HepG2 (cell line): ENCODE measurements at regions not wholly inside any gene's neighbourhood (a gene's known extent, or its start where the extent isn't known, plus 50 kb on each side); places are given as distances from the start of the nearest gene placed in this dataset.
A peak's percentile ranks its signal among the peaks of the same experiment; 100 is the strongest.

Source experiments
- FLYWCH1 ChIP-seq: sonication (generic); formaldehyde crosslinking; IDR thresholded peaks from 2 replicates; pipeline ENCODE4 v1.8.1; 2023; ENCODE audit warnings: mild to moderate bottlenecking, missing genetic modification reagents
- KDM3A ChIP-seq: IDR thresholded peaks from 2 replicates; pipeline ENCODE4 v1.6.1; 2018; ENCODE audit warnings: low read depth, missing compliant biosample characterization
- MBNL3 ChIP-seq: fragments of 250-450 bp; sonication (Bioruptor Pico); conservative IDR thresholded peaks from 2 replicates; pipeline ENCODE4 v1.8.0; 2022; ENCODE audit warnings: mild to moderate bottlenecking, inconsistent platforms
- NR2F1 ChIP-seq, 2 experiments: fragments of 450-650 bp in 1 of 2; formaldehyde crosslinking in 1 of 2; IDR thresholded peaks; 2 replicates each; pipeline versions ENCODE4 v1.5.0 to v1.6.1; 2016 to 2020; ENCODE audit warnings: mild to moderate bottlenecking in 1 of 2, missing compliant biosample characterization in 1 of 2, missing genetic modification reagents in 1 of 2, moderate library complexity in 1 of 2
- PAWR ChIP-seq: sonication (generic); formaldehyde crosslinking; IDR thresholded peaks from 2 replicates; pipeline ENCODE4 v1.4.0; 2020; ENCODE audit warnings: missing genetic modification reagents, mild to moderate bottlenecking, borderline replicate concordance
- RFX5 ChIP-seq: IDR thresholded peaks from 2 replicates; pipeline ENCODE4 v1.6.1; 2011; ENCODE audit warnings: low read depth, low read length, improper control_type of control experiment
- SP1 ChIP-seq, 2 experiments: fragments of 450-650 bp in 1 of 2; sonication (generic) in 1 of 2; formaldehyde crosslinking in 1 of 2; IDR thresholded peaks; 2 replicates each; pipeline versions ENCODE4 v1.4.0 to v1.6.1; 2016 to 2020; ENCODE audit warnings: missing genetic modification reagents in 1 of 2
- SYNCRIP ChIP-seq: fragments of 200-400 bp; formaldehyde crosslinking; IDR thresholded peaks from 2 replicates; pipeline ENCODE4 v1.6.1; 2018; ENCODE audit warnings: mild to moderate bottlenecking, low read depth, low read length; ENCODE audit not compliant: insufficient read depth
- TBX2 ChIP-seq: sonication (generic); formaldehyde crosslinking; IDR thresholded peaks from 2 replicates; pipeline ENCODE4 v1.5.0; 2020; ENCODE audit warnings: missing genetic modification reagents, mild to moderate bottlenecking, borderline replicate concordance
- ZFP36L1 ChIP-seq: sonication (generic); formaldehyde crosslinking; IDR thresholded peaks from 2 replicates; pipeline ENCODE4 v1.8.0; 2022; ENCODE audit warnings: mild to moderate bottlenecking, missing genetic modification reagents, moderate library complexity
- ZNF484 ChIP-seq: sonication (generic); formaldehyde crosslinking; IDR thresholded peaks from 2 replicates; pipeline ENCODE4 v1.5.1; 2020; ENCODE audit warnings: mild to moderate bottlenecking, low read depth, missing genetic modification reagents, borderline replicate concordance
- ZNF569 ChIP-seq: sonication (generic); formaldehyde crosslinking; IDR thresholded peaks from 2 replicates; pipeline ENCODE4 v1.5.0; 2020; ENCODE audit warnings: mild to moderate bottlenecking, missing genetic modification reagents, moderate library complexity, borderline replicate concordance
- TF ChIP-seq, protein P1 (sequence below): sonication (generic); formaldehyde crosslinking; IDR thresholded peaks from 2 replicates; pipeline ENCODE4 v1.5.1; 2020; ENCODE audit warnings: missing genetic modification reagents, mild to moderate bottlenecking, borderline replicate concordance
- TF ChIP-seq, protein P2 (sequence below): sonication (generic); formaldehyde crosslinking; IDR thresholded peaks from 2 replicates; pipeline ENCODE4 v1.4.0; 2020; ENCODE audit warnings: missing genetic modification reagents, borderline replicate concordance
- TF ChIP-seq, protein P3 (sequence below): sonication (generic); formaldehyde crosslinking; IDR thresholded peaks from 2 replicates; pipeline ENCODE4 v1.4.0; 2020; ENCODE audit warnings: mild to moderate bottlenecking, missing genetic modification reagents
- TF ChIP-seq, protein P4 (sequence below): sonication (generic); formaldehyde crosslinking; IDR thresholded peaks from 2 replicates; pipeline ENCODE4 v1.8.0; 2022; ENCODE audit warnings: missing genetic modification reagents, mild to moderate bottlenecking, borderline replicate concordance
- TF ChIP-seq, protein P5 (sequence below): sonication (generic); formaldehyde crosslinking; IDR thresholded peaks from 2 replicates; pipeline ENCODE4 v1.8.0; 2022; ENCODE audit warnings: mild to moderate bottlenecking, missing genetic modification reagents, moderate library complexity
- TF ChIP-seq, protein P6 (sequence below): IDR thresholded peaks from 2 replicates; pipeline ENCODE4 v1.6.1; 2016; ENCODE audit warnings: mild to moderate bottlenecking

DNA sequence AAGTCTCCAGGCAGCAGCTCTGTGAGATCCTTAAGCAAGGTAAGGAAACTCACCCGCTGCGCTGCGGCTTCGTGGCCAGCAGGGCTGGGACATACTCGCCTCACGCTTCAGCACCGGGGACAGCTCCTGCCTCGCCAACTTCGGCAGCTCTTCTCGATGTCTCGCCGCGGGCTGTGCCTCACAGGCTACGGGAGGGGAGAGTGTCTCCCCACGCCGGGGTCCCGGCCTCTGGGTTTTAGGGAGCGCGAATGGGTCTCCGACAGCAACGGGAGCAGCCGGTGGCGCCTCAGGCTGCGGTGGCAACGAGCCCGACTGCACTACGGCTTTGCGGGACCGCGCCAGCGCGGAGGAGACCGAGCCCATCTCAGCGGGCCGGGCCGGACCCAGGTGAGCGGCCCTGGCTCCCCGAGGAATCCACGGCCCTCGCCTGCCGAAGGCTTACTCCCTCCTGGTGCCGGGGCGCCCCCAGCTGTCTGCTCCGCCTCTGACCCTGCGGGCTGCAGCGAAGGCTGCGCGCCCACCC lies 62.4 kb downstream of the LSM5 start (continued):
- TF ChIP-seq, protein P1, sequence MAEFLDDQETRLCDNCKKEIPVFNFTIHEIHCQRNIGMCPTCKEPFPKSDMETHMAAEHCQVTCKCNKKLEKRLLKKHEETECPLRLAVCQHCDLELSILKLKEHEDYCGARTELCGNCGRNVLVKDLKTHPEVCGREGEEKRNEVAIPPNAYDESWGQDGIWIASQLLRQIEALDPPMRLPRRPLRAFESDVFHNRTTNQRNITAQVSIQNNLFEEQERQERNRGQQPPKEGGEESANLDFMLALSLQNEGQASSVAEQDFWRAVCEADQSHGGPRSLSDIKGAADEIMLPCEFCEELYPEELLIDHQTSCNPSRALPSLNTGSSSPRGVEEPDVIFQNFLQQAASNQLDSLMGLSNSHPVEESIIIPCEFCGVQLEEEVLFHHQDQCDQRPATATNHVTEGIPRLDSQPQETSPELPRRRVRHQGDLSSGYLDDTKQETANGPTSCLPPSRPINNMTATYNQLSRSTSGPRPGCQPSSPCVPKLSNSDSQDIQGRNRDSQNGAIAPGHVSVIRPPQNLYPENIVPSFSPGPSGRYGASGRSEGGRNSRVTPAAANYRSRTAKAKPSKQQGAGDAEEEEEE (CRISPR knock-in tag), result no peak
- TF ChIP-seq ZNF484 (CRISPR knock-in tag) (no peak; the same call in 1 of the 2 replicates), KDM3A (CRISPR knock-in tag) (peak; percentile 31; the same call in 1 of the 2 replicates), NR2F1 (CRISPR knock-in tag; IDR thresholded peaks at IDR 0.05) (no peak; a peak in 1 of 4 replicates), RFX5 (no peak), SYNCRIP (no peak), FLYWCH1 (CRISPR knock-in tag) (0 out of 2 replicates have a peak, but pooled peaks have one; percentile 44), SP1 (IDR thresholded peaks at IDR 0.05) (no peak), SP1 (CRISPR knock-in tag; IDR thresholded peaks at IDR 0.05) (no peak), TBX2 (CRISPR knock-in tag) (peak; percentile 32; the same call in 1 of the 2 replicates), MBNL3 (CRISPR knock-in tag) (no peak), PAWR (CRISPR knock-in tag) (no peak), ZNF569 (no peak), ZFP36L1 (CRISPR knock-in tag) (no peak)
- TF ChIP-seq, protein P2, sequence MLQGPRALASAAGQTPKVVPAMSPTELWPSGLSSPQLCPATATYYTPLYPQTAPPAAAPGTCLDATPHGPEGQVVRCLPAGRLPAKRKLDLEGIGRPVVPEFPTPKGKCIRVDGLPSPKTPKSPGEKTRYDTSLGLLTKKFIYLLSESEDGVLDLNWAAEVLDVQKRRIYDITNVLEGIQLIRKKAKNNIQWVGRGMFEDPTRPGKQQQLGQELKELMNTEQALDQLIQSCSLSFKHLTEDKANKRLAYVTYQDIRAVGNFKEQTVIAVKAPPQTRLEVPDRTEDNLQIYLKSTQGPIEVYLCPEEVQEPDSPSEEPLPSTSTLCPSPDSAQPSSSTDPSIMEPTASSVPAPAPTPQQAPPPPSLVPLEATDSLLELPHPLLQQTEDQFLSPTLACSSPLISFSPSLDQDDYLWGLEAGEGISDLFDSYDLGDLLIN (CRISPR knock-in tag), result peak; percentile 75; the same call in 1 of the 2 replicates
- TF ChIP-seq, protein P3, sequence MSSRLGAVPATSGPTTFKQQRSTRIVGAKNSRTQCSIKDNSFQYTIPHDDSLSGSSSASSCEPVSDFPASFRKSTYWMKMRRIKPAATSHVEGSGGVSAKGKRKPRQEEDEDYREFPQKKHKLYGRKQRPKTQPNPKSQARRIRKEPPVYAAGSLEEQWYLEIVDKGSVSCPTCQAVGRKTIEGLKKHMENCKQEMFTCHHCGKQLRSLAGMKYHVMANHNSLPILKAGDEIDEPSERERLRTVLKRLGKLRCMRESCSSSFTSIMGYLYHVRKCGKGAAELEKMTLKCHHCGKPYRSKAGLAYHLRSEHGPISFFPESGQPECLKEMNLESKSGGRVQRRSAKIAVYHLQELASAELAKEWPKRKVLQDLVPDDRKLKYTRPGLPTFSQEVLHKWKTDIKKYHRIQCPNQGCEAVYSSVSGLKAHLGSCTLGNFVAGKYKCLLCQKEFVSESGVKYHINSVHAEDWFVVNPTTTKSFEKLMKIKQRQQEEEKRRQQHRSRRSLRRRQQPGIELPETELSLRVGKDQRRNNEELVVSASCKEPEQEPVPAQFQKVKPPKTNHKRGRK (CRISPR knock-in tag), result no peak
- TF ChIP-seq, protein P4, sequence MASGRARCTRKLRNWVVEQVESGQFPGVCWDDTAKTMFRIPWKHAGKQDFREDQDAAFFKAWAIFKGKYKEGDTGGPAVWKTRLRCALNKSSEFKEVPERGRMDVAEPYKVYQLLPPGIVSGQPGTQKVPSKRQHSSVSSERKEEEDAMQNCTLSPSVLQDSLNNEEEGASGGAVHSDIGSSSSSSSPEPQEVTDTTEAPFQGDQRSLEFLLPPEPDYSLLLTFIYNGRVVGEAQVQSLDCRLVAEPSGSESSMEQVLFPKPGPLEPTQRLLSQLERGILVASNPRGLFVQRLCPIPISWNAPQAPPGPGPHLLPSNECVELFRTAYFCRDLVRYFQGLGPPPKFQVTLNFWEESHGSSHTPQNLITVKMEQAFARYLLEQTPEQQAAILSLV (CRISPR knock-in tag), result 0 out of 2 replicates have a peak, but pooled peaks have one; percentile 47
- TF ChIP-seq, protein P5, sequence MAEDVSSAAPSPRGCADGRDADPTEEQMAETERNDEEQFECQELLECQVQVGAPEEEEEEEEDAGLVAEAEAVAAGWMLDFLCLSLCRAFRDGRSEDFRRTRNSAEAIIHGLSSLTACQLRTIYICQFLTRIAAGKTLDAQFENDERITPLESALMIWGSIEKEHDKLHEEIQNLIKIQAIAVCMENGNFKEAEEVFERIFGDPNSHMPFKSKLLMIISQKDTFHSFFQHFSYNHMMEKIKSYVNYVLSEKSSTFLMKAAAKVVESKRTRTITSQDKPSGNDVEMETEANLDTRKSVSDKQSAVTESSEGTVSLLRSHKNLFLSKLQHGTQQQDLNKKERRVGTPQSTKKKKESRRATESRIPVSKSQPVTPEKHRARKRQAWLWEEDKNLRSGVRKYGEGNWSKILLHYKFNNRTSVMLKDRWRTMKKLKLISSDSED, result no peak
- TF ChIP-seq, protein P6, sequence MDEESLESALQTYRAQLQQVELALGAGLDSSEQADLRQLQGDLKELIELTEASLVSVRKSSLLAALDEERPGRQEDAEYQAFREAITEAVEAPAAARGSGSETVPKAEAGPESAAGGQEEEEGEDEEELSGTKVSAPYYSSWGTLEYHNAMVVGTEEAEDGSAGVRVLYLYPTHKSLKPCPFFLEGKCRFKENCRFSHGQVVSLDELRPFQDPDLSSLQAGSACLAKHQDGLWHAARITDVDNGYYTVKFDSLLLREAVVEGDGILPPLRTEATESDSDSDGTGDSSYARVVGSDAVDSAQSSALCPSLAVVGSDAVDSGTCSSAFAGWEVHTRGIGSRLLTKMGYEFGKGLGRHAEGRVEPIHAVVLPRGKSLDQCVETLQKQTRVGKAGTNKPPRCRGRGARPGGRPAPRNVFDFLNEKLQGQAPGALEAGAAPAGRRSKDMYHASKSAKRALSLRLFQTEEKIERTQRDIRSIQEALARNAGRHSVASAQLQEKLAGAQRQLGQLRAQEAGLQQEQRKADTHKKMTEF, result peak; percentile 29; the same call in 1 of the 2 replicates
